GM08714 (cell line): ENCODE measurements at regions not wholly inside any gene's neighbourhood (a gene's known extent, or its start where the extent isn't known, plus 50 kb on each side); places are given as distances from the start of the nearest gene placed in this dataset.
"Not testable (repeated sequence)": the region's sequence is repeated elsewhere in the genome, so short reads cannot be mapped to it uniquely, and the experiment has no call there.

ENCODE experiments used
- H3K4me3 ChIP-seq: fragments of 200-500 bp; sonication (Bioruptor generic); 2 replicates; pipeline ENCODE4 v1.5.1; 2014; ENCODE audit warnings: mild to moderate bottlenecking, low read length, inconsistent platforms

DNA sequence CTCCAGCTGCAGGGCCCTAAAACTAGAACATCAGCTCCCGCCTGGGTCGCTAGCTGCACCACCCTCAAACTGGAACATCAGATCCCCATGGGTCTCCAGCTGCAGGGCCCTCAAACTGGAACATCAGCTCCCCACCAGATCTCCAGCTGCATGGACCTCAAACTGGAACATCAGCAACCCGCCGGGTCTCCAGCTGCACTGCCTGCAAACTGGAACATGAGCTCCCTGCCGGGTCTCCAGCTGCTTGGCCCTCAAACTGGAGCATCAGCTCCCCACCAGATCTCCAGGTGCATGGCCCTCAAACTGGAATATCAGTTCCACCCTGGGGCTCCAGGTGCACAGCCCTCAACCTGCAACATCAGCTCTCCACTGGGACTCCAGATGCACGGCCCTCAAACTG lies 82.7 kb downstream of the TFRC start:
- not testable (repeated sequence) for H3K4me3 ChIP-seq

- H3K4me3 ChIP-seq: not testable (repeated sequence)
Observed at GRCh38 chr3:195996314-195996713, 85.6 kb downstream of the TFRC start.

DNA sequence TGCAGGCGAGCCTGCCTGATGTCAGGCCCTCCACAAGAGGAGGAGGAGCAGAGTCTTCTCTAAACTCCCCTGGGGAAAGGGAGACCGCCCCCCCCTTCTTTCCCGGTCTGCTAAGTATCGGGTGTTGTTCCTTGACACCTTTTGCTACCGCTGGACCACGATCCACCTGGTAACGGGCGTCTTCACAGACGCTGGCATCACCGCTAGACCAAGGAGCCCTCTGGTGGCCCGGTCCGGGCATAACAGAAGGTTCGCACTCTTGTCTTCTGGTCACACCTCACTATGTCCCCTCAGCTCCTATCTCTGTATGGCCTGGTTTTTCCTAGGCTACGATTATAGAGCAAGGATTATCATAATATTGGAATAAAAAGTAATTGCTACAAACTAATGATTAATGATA lies 86.0 kb upstream of the TNK2 start:
- H3K4me3 ChIP-seq: not testable (repeated sequence)

DNA sequence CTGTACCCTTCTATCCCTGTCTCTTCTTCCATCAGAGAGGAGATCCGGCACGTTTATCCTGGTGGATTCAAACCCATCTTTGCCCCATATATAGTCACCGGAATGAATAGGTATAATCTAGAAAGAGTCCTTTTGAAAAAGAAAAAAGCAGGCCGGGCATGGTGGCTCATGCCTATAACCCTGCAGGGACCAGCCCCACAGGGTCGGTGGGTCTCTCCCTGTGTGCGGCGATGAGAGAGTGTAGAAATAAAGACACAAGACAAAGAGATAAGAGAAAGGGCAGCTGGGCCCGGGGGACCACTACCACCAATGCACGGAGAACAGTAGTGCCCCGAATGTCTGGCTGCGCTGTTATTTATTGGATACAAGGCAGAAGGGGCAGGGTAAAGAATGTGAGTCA lies 85.3 kb upstream of the TNK2 start:
- not testable (repeated sequence) for H3K4me3 ChIP-seq

GRCh38 chr3:195992956-195993595 lies 84.7 kb upstream of the TNK2 start:
- H3K4me3 ChIP-seq: not testable (repeated sequence)

DNA sequence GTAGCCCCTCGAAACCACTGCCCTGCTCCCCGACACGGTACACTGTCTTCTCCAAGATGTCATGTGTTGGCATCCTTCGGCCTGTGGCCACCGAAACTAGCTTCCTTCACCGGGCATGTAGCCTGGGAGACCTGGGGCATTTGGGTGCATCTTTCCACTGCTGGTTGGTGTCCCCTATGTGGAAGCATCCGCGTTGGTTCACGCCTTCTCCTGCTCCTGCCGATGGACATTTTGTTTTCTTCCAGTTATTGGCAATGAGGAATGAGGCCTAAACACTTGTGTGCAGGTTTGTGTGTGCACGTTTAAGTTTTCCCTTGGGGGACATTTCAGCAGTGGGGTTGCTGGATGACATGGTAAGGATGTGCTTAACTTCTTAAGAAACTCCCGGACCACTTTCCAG lies 83.6 kb upstream of the TNK2 start:
- H3K4me3 ChIP-seq: not testable (repeated sequence)

- H3K4me3 ChIP-seq: not testable (repeated sequence)
Observed at GRCh38 chr3:195991243-195991642, 82.9 kb upstream of the TNK2 start.

- H3K4me3 ChIP-seq: peak overlapping the region; percentile 67; the same call in 1 of the 2 replicates
Observed at GRCh38 chr3:195990841-195991174, 82.5 kb upstream of the TNK2 start.

- H3K4me3 ChIP-seq: peak overlapping the region; percentile 67; the same call in 1 of the 2 replicates
Observed at GRCh38 chr3:195989921-195990840, 81.8 kb upstream of the TNK2 start.

GRCh38 chr3:195989197-195989920 lies 81.0 kb upstream of the TNK2 start:
- H3K4me3 ChIP-seq: peak overlapping the region; percentile 49; the same call in 1 of the 2 replicates

- not testable (repeated sequence) for H3K4me3 ChIP-seq
Observed at GRCh38 chr3:195988764-195989163, 80.4 kb upstream of the TNK2 start.

- H3K4me3 ChIP-seq: not testable (repeated sequence)
Observed at GRCh38 chr3:195987001-195987400, 78.7 kb upstream of the TNK2 start.

DNA sequence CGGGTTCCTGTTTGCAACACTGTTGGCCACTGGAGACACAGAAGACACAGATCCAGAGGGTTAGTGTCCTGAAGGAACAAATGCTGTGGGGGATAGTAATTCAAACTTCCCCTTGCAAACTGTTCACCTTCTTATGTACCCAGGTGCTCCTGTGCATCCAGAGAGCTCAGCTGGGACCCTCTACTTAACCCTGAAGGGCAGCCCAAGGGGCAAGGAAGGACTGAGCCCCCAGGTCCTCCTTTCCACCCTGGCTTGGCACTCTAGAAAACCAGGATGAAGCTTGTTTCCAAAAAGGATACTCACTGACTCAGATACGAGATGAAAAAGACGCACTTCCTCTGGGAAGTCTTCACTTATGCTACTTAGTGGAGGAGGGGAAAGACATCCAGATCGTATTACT lies 78.2 kb upstream of the TNK2 start:
- not testable (repeated sequence) for H3K4me3 ChIP-seq

DNA sequence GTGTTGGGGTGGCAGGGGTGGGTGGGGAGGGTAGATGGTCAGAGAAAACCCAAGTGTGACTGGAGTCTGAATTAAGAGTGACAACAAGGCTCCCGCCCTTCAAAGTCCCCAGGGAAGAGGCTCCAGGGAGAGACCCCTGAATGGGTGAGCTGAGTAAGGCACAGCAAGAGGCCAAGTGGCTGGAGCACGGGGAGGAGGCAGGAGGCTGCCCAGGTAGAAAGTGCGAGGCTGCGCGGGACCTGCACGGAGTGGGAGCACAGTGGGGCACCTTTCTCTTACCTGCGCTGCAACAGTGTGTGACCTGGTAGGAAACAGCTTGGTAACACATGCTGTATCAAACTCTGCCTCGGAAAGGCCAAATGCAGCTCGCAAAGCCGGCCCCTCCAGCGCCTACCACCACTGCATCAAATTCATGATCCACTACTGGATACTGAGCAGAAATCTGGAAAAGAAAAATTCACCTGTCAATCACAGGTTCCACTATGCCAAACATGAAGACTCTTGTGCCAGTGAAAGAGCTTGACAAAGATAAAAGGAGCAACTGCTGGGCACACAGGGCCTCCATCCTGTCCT lies 77.1 kb upstream of the TNK2 start:
- not testable (repeated sequence) for H3K4me3 ChIP-seq

DNA sequence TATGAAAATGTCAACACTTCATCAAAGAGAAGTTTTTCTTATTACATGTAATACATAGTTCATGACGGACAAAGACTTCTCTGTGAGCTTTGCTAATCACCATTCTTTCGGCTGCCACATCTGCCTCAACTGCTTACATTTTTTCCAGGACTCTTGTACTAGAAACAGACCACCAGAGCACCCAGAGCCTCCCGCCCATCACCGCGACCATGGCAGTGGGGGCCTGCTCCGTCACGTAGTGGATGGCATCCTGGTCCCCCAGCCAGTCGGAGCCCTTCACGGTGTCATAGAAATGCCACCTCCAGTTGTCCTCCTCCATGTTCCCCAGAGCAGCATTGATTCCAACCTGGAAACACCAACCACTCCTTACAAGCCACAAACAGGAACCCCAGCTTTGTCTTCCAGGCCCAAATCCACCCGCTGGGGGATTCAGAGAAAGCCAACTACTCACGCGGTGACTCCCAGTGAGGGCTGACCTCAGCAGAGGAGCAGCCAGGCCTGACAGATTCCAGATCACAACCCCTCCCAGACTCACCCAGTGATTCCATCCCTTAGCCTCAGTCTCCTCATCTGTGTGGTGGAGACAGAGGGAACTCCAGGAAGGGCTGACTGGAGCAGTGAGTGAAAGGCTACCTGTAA lies 76.2 kb upstream of the TNK2 start:
- not testable (repeated sequence) for H3K4me3 ChIP-seq

DNA sequence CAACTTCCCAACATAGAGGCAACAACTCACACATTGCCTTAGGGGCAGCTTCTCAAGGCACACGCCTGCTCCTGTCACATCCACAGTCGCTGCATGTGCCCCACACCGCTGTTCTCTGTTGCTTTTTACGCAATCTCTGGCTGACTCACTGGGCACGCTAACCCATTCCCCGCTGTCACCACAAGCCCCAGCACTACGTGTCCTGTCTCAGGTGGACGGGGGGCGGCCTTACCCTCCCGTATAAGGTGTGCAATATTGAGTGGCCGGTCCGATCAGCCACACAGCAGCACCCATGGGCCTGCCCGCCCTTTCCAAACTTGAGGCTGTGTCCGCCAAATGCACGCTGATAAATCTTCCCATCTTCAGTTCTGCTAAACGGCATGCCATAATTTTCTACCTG lies 75.5 kb upstream of the TNK2 start:
- not testable (repeated sequence) for H3K4me3 ChIP-seq

- not testable (repeated sequence) for H3K4me3 ChIP-seq
Observed at GRCh38 chr3:195982754-195983153, 74.4 kb upstream of the TNK2 start.

GRCh38 chr3:195981778-195982177 lies 73.4 kb upstream of the TNK2 start:
- not testable (repeated sequence) for H3K4me3 ChIP-seq

DNA sequence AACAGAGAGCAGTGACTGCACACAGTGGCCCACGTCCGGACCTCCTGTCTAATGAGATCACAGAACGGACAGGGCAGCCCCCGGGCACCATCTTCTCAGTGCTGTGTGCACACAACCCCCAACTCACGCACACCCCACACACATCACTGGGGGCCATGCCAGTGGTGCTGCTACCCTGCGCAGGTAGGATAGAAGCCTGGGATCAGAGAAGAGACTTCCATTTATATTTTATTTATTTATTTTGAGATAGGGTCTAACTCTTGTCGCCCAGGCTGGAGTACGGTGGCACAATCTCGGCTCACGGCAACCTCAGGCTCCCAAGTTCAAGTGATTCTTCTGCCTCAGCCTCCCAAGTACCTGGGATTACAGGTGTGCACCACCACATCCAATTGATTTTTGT lies 71.5 kb upstream of the TNK2 start:
- not testable (repeated sequence) for H3K4me3 ChIP-seq

GRCh38 chr3:195978585-195978984 lies 70.2 kb upstream of the TNK2 start:
- H3K4me3 ChIP-seq: not testable (repeated sequence)

- H3K4me3 ChIP-seq: not testable (repeated sequence)
Observed at GRCh38 chr3:195976876-195977275, 68.5 kb upstream of the TNK2 start.
